ENCODE measurements at regions not wholly inside any gene's neighbourhood (a gene's known extent, or its start where the extent isn't known, plus 50 kb on each side); places are given as distances from the start of the nearest gene placed in this dataset.

DNA sequence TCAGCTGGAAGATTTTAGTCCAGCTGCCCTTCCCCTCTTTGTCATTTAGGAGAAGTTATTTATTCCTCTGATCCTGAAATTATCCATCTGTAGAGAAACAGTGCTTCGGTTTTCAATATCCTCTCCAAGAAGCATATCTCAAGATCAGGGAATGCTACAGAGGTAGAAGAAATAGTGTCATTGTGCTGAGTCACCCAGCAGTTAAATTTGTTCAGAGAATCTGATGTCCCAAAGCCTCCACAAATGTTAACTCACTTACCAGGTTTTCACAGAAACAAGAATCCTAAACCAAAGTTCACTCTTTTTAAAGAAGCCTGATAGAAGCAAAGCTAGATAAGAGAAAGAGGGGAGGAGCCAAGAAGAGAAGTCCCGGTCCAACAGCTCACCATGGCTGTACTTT is 480.7 kb upstream of the GYPC start:
- TF ChIP-seq, protein P1, sequence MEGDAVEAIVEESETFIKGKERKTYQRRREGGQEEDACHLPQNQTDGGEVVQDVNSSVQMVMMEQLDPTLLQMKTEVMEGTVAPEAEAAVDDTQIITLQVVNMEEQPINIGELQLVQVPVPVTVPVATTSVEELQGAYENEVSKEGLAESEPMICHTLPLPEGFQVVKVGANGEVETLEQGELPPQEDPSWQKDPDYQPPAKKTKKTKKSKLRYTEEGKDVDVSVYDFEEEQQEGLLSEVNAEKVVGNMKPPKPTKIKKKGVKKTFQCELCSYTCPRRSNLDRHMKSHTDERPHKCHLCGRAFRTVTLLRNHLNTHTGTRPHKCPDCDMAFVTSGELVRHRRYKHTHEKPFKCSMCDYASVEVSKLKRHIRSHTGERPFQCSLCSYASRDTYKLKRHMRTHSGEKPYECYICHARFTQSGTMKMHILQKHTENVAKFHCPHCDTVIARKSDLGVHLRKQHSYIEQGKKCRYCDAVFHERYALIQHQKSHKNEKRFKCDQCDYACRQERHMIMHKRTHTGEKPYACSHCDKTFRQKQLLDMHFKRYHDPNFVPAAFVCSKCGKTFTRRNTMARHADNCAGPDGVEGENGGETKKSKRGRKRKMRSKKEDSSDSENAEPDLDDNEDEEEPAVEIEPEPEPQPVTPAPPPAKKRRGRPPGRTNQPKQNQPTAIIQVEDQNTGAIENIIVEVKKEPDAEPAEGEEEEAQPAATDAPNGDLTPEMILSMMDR (IDR thresholded peaks at IDR 0.05; ENCODE audit: low read depth, low read length) = no peak
- no peak for TF ChIP-seq EZH2phosphoT487 (IDR thresholded peaks at IDR 0.05; ENCODE audit: low read depth)
